ENCODE measurements at regions not wholly inside any gene's neighbourhood (a gene's known extent, or its start where the extent isn't known, plus 50 kb on each side); places are given as distances from the start of the nearest gene placed in this dataset.
"Not testable (repeated sequence)": the region's sequence is repeated elsewhere in the genome, so short reads cannot be mapped to it uniquely, and the experiment has no call there.

- no peak for DNase-seq
Observed at GRCh38 chr3:152199102-152199840, 69.5 kb upstream of the MBNL1 start.

GRCh38 chr3:152200476-152201420 is 68.0 kb upstream of the MBNL1 start:
- DNase-seq, result no peak

DNA sequence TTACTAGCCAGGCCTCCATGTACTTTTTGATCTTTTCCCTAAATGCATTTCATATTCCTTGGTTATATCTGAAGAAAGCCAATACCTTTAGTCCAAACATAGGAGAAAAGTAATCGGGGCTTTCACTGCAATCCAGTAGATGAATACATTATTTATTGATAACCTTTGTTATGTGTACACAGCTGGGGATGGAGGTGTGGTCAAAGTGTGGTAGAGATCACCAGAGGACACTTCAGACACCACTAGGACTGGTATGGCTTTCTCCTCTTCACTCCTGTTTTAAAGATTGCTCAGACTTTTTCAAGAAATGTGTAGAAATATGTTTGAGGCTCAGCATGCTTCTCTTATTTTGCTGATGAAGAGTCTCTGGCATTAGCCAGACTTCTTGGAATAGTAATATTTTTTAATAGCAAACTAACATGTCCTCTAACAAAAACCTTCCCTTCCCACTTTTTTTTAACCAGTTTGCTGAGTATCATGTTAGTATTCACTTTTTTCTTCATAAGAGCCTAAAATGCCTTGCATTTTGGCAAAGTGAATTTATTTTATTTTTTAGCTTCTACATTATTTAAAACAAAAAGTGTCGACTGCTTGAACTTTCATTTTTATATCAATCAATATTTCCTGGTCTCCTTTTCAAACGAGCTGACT is 65.6 kb upstream of the MBNL1 start:
- DNase-seq, result no peak

GRCh38 chr3:152203652-152204051 is 65.1 kb upstream of the MBNL1 start:
- DNase-seq, result no peak

DNA sequence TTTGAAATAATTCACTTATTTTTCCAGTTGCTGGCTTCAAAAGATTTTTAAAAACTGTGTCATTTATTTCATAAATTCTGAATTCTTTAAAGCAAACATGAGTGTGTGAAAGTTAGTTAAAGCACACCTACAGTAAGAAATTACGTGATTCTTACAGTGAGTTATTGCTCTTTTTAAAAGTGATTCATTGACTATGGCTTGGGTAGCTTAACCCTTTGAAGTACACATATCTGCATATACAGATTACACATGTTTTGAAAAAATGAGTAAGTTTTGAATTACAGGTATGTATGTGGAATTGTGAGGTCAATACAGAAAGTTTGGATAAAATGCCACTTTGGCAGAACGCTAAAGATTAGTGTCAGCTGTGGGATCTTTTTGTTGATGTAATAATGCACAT is 64.5 kb upstream of the MBNL1 start:
- no peak for DNase-seq

GRCh38 chr3:152205097-152205593 is 63.6 kb upstream of the MBNL1 start:
- DNase-seq, result no peak

- DNase-seq, result no peak
Observed at GRCh38 chr3:152206243-152206760, 62.4 kb upstream of the MBNL1 start.

- no peak for DNase-seq
Observed at GRCh38 chr3:152208439-152208838, 60.3 kb upstream of the MBNL1 start.

GRCh38 chr3:152209060-152209459 is 59.7 kb upstream of the MBNL1 start:
- no peak for DNase-seq

GRCh38 chr3:152209776-152210175 is 59.0 kb upstream of the MBNL1 start:
- DNase-seq, result no peak

DNA sequence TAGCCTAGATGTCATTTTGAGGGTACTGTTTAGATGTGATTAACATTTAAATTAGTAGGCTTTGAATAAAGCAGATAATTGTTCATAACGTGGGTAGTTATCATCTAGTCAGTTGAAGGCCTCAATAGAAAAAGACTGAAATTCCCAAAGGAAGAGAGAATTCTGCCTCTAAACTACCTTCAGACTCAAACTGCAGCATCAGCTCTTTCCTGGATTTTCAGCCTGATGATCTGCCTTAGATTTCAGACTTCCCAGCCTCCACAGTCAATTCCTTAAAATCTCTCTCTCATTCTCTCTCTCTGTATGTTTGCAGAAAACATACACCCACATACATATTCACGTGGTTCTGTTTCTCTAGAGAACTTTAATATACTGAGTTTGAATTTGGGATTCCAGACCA is 58.0 kb upstream of the MBNL1 start:
- DNase-seq, result no peak

GRCh38 chr3:152211655-152212054 is 57.1 kb upstream of the MBNL1 start:
- no peak for DNase-seq

DNA sequence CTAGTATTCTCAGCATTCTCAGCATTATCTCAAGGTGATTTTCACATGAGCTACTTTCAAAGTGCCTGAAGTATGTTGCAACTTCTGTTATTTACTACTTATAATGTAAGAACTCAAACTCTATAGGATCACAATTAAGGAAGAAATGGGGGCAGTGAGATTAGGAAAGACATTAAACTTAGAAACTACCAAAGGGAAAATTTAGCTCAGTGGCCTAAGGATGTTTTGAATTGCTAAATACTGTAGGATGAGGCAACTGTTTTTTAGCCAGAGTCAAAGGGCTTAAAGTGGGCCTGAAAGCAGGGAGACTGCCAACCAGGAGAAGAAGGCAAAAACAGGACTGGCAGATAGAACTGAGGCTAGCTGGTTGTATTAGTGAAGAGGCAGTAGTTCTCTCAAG is 55.5 kb upstream of the MBNL1 start:
- no peak for DNase-seq

GRCh38 chr3:152213938-152214337 is 54.8 kb upstream of the MBNL1 start:
- DNase-seq, result no peak

DNA sequence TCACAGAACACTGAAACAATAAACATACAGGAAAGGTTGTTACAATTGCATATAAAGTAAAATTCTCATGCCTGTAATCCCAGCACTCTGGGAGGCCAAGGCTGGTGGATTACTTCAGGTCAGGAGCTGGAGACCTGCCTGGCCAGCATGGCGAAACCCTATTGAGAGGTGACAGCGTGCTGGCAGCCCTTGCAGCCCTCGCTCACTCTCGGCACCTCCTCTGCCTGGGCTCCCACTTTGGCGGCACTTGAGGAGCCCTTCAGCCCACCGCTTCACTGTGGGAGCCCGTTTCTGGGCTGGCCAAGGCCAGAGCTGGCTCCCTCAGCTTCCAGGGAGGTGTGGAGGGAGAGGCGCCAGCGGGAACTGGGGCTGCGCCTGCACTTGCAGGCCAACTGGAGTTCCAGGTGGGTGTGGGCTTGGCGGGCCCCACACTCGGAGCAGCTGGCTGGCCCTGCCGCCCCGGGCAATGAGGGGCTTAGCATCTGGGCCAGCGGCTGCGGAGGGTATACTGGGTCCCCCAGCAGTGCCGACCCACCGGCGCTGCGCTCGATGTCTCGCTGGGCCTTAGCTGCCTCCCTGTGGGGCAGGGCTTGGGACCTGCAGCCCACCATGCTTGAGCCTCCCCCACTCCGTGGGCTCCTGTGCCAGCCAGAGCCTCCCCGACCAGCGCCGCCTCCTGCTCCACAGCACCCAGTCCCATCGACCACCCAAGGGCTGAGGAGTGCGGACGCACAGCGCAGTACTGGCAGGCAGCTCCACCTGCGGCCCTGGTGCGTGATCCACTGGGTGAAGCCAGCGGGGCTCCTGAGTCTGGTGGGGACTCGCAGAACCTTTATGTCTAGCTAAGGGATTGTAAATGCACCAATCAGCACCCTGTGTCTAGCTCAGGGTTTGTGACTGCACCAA is 51.5 kb upstream of the MBNL1 start:
- DNase-seq, result not testable (repeated sequence)

DNA sequence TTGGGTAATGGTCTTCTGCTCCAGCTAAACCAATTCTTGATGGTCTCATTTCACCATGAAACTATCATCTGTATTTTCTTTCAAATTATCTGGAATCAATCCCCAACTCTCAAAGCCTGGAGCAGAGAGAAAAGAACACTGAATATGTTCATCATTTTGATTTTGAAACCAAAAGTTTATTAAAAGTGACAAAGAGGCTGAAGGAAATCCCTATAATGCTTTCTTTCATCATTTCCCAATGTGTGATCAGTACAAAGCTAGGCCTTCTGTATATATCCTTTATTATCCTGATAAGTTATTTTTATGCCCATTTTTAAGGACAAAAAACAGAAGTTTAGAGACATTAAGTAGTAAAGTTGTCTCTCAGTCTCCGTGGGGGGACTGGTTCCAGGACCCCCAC is 50.1 kb upstream of the MBNL1 start:
- no peak for DNase-seq

Data from stimulated activated CD4-positive, alpha-beta T cell treated with anti-CD3 and anti-CD28 coated beads, Interleukin-15, amount 100 ng/mL, for 24 hours (primary cell).